ENCODE measurements at regions not wholly inside any gene's neighbourhood (a gene's known extent, or its start where the extent isn't known, plus 50 kb on each side); places are given as distances from the start of the nearest gene placed in this dataset.

DNA sequence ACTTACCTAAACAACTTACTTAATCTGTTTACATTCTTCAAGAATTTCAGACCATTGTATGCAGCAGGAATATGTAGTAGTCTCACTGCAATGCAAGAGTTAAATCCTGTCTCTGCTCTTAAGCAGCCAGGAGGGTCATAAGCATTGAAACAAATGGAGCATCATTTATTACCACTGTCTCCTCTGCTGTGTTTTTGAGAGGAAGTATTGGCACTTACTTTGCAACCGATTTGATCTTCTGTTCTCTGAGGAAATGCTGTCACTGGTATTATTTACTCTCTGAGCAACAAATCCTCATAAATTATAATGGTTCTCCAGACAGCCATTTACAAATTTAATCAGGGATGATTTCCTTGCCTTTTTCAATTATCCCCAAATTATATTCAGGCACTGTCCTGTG is 1367.1 kb downstream of the STIM2 start:
- no peak for TF ChIP-seq ZFX (IDR thresholded peaks at IDR 0.05; ENCODE audit: borderline replicate concordance)
- TF ChIP-seq, protein P1, sequence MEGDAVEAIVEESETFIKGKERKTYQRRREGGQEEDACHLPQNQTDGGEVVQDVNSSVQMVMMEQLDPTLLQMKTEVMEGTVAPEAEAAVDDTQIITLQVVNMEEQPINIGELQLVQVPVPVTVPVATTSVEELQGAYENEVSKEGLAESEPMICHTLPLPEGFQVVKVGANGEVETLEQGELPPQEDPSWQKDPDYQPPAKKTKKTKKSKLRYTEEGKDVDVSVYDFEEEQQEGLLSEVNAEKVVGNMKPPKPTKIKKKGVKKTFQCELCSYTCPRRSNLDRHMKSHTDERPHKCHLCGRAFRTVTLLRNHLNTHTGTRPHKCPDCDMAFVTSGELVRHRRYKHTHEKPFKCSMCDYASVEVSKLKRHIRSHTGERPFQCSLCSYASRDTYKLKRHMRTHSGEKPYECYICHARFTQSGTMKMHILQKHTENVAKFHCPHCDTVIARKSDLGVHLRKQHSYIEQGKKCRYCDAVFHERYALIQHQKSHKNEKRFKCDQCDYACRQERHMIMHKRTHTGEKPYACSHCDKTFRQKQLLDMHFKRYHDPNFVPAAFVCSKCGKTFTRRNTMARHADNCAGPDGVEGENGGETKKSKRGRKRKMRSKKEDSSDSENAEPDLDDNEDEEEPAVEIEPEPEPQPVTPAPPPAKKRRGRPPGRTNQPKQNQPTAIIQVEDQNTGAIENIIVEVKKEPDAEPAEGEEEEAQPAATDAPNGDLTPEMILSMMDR (IDR thresholded peaks at IDR 0.05), result no peak
- H3K27ac ChIP-seq, result no peak overlapping the region

DNA sequence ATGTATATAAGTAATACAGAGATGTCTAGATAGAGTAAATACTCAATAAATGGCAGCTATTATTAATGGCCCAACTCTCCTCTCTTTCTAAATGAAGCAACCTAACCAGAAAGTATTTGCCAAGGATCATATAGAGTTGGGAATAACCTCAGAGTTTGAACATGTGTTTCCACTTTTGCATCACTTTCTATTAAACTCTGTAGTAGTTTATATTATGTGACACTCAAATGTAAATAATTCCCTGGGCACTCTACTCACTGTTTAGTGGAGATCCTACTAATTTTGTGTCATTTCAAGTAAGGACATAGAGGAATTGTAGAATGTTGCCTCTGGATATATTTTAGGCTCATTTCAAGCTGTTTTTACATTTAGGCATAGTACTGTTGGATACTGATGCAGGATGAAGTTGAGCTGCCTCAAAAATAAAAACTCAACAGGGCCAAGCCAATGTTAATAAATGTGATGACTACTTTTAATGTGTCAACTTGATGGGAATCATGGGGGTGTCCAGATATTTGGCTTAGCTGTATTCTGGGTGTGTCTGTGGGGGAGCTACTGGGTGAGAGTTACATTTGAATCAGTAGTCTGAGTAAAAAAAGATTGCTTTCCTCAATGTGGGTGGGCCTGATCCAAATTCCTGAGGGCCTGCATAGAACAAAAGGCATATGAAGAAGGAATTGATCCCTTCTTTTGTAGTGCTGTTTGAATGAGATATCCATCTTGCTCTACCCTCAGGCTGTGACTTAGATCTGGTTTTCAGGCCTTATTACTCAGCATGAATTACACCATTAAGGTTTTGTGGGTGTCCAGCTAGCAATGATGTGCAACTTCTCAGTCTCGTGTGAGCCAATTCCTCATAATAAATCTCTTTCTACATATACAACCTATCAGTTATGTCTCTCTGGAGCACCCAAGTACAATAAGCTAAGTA is 1368.2 kb downstream of the STIM2 start:
- no peak overlapping the region for H3K27ac ChIP-seq
- TF ChIP-seq, protein P1 (IDR thresholded peaks at IDR 0.05), result no peak
- TF ChIP-seq ZFX (IDR thresholded peaks at IDR 0.05; ENCODE audit: borderline replicate concordance), result no peak

DNA sequence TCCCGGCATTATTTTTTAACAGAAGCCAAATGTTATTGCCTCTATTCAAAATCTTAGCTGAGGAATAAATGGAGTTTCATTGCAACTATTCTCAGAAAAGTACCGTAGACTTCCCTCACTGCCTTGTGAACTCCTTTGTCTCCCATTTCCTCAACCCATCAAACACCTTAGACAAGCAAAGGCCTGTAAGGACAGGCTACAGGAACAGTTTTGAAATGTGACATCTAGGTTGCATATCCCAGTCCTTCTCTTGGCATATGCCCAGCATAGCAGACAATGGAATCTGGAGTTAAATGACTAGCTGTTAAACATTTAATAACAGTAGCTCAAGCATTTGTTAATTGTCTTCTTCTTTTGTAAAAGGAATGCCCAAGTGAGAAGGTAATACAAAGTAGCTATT is 1371.7 kb downstream of the STIM2 start:
- H3K27ac ChIP-seq, result no peak overlapping the region
- TF ChIP-seq, protein P1 (IDR thresholded peaks at IDR 0.05), result no peak
- TF ChIP-seq ZFX (IDR thresholded peaks at IDR 0.05; ENCODE audit: borderline replicate concordance), result no peak

DNA sequence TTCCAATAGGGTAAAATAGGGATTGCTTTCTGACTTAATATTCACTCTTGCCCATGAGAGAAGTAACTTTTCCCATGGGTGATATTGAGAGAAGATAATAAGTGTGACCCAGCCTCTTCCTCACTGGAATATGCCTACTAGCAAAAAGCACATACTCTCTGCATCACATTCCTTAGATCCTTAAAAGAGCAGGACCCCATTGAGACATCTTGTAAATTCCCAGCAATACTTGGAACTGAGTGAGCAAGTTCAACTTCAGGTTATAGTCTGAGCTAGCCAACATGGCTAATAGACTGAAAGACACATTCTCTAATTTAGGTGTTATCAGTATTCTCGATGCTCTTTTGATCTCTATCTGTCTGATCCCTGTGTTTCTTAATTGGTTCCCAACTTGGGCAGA is 1372.3 kb downstream of the STIM2 start:
- TF ChIP-seq, protein P1 (IDR thresholded peaks at IDR 0.05), result no peak
- no peak for TF ChIP-seq ZFX (IDR thresholded peaks at IDR 0.05; ENCODE audit: borderline replicate concordance)
- no peak overlapping the region for H3K27ac ChIP-seq

DNA sequence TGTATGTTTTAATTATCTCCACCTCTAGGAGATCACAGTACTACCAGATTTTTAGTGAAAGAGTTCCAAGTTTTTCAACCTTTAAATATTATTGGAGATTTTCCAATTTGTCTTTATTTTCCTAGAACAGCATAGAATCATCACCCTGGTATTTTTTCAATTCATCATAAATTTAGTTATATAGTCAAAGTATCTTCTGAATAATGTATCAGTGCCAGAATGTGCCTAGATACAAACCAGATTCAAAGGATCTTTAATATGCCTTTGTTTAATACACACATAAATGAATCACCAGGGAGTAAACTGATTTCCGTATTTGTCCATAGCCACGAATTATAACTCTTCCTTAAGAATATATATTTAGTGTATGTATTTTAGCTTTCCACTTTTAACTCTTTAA is 1373.1 kb downstream of the STIM2 start:
- TF ChIP-seq, protein P1 (IDR thresholded peaks at IDR 0.05), result no peak
- TF ChIP-seq ZFX (IDR thresholded peaks at IDR 0.05; ENCODE audit: borderline replicate concordance), result no peak
- H3K27ac ChIP-seq, result no peak overlapping the region

DNA sequence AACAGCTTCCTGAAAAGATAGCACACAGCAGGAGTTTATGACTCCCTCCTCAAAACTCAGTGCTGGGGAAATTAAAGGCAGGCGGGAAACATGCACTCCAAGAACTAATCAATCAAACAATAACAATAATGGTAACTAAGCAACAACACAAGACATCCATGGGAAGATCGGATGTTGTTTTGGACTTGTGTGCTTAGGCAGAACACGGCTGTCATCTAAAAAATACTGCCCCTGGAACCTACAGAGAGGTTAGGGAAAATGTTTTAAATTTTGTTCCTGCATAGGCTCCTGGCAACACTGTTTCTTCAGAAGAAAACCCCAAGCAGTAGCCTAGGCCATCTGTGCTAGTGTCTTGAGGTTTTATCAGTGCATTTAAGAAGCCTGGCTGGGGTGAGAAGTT is 1378.2 kb downstream of the STIM2 start:
- no peak overlapping the region for H3K27ac ChIP-seq
- TF ChIP-seq, protein P1 (IDR thresholded peaks at IDR 0.05), result no peak
- no peak for TF ChIP-seq ZFX (IDR thresholded peaks at IDR 0.05; ENCODE audit: borderline replicate concordance)

DNA sequence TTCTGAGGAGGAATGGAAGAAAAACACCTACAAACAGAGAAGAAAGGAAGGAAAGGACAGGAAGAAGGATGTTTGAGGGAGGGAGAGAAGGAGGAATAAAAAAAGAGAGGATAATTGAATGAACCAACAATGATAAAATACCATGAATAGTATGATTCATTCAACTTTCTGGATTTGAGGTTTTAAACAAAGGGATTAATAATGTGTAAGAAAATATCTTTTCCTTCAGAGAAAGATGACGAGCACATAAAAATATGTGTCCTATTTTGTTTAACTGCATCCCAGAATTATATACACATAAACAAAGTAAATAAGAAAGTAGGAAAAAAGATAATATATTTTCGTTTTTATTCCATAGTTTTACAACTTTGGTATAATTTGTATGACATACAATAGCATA is 1380.4 kb downstream of the STIM2 start:
- H3K27ac ChIP-seq, result no peak overlapping the region
- TF ChIP-seq, protein P1 (IDR thresholded peaks at IDR 0.05), result no peak
- no peak for TF ChIP-seq ZFX (IDR thresholded peaks at IDR 0.05; ENCODE audit: borderline replicate concordance)
